Body of pancreas (tissue), 4 donors: ENCODE measurements at regions not wholly inside any gene's neighbourhood (a gene's known extent, or its start where the extent isn't known, plus 50 kb on each side); places are given as distances from the start of the nearest gene placed in this dataset.
A peak's percentile ranks its signal among the peaks of the same experiment; 100 is the strongest.

Experiments used
- ATAC-seq: fragments of 150-250 bp; one replicate; pipeline ENCODE4 v1.9.1; 2016
- DNase-seq, 4 donors: peaks; one replicate each; pipeline ENCODE4 v3.0.0-alpha.2; 2019
- H3K27ac ChIP-seq, 4 donors: fragments of 200-600 bp; sonication (generic); 1 replicate in 3 of 4; 2 replicates in 1 of 4; pipeline versions ENCODE4 v1.5.1 to v1.6.1; 2016 to 2019; ENCODE audit warnings: mild to moderate bottlenecking in 1 of 4, mixed read lengths in 1 of 4, moderate library complexity in 1 of 4
- H3K27me3 ChIP-seq, 2 donors: fragments of 200-600 bp; sonication (generic); one replicate each; pipeline ENCODE4 v1.6.0; 2016; ENCODE audit warnings: mild to moderate bottlenecking in 1 of 2
- H3K36me3 ChIP-seq, 2 donors: fragments of 200-600 bp; sonication (generic); replicated peaks in 1 of 2; 2 replicates each; pipeline ENCODE4 v1.5.1; 2016; ENCODE audit warnings: low read depth in 2 of 2; ENCODE audit not compliant: insufficient read depth in 1 of 2
- H3K4me1 ChIP-seq: fragments of 200-600 bp; sonication (generic); one replicate; pipeline ENCODE4 v1.6.0; 2016
- H3K4me3 ChIP-seq, 2 donors: fragments of 200-600 bp; sonication (generic); 1 replicate in 1 of 2; 2 replicates in 1 of 2; pipeline ENCODE4 v1.5.1; 2016 to 2019
- H3K9me3 ChIP-seq, 3 donors: fragments of 200-600 bp; sonication (generic); 1 replicate in 2 of 3; 2 replicates in 1 of 3; pipeline ENCODE4 v1.5.1; 2016
- CTCF ChIP-seq, 7 experiments: fragments of 450-650 bp in 4 of 7; fragments of 200-600 bp in 3 of 7; sonication (generic) in 3 of 7; IDR thresholded peaks; one replicate each; pipeline ENCODE4 v1.5.1; 2016 to 2019; ENCODE audit warnings: antibody characterized with exemption in 7 of 7
- POLR2A ChIP-seq, 3 donors: fragments of 450-650 bp; IDR thresholded peaks; one replicate each; pipeline ENCODE4 v1.6.1; 2016; ENCODE audit warnings: antibody characterized with exemption in 3 of 3, mild to moderate bottlenecking in 2 of 3
- WGBS, 2 donors: methylation state at CpG; one replicate each; pipeline ENCODE4 v1.1.5; 2017; 5-methylcytosine and 5-hydroxymethylcytosine counted together
- intact Hi-C: fragments of 100-400 bp; cut with DNase I; formaldehyde crosslinking; loops from one replicate; pipeline ENCODE4 v1.15.1; 2023

- H3K36me3 ChIP-seq: no peaks in the 10 kb centered on the region
Observed at GRCh38 chrX:131219271-131219670, 69.8 kb downstream of the IGSF1 start.

GRCh38 chrX:131217989-131218388, 71.1 kb downstream of the IGSF1 start:
- no peak for TF ChIP-seq POLR2A (IDR thresholded peaks at IDR 0.05)
- TF ChIP-seq CTCF (IDR thresholded peaks at IDR 0.05): peak in 5 of 7 experiments; percentile 15 to 43 (median 41)
- DNase-seq (peak in 3 of 4 donors; percentile 2 to 11 (median 8)), ATAC-seq (peak; percentile 80)
- Histone ChIP-seq H3K27ac (peak overlapping the region in 1 of 4 donors; percentile 17), H3K27me3 (no peaks in the 10 kb centered on the region), H3K4me3 (no peak overlapping the region), H3K36me3 (no peaks in the 10 kb centered on the region), H3K4me1 (peaks cover 5% of the 10 kb centered on the region), H3K9me3 (no peaks in the 10 kb centered on the region)
- intact Hi-C loops: no loop called here
- 17 to 20% methylated on average over 5 of the region's 5 CpGs for WGBS, 2 donors

More at GRCh38 chrX:131219271-131219670, 69.8 kb downstream of the IGSF1 start:
- WGBS, 2 donors: 60 to 67% methylated on average over 1 of the region's 1 CpG
- peaks cover 5% of the 10 kb centered on the region for H3K4me1 ChIP-seq
- TF ChIP-seq POLR2A (IDR thresholded peaks at IDR 0.05) (no peak), CTCF (IDR thresholded peaks at IDR 0.05) (no peak)
- DNase-seq (no peak), ATAC-seq (no peak)
- no peaks in the 10 kb centered on the region for H3K27me3 ChIP-seq
- H3K4me3 ChIP-seq: no peak overlapping the region
- no peaks in the 10 kb centered on the region for H3K9me3 ChIP-seq
- no peak overlapping the region for H3K27ac ChIP-seq
- intact Hi-C loops: no loop called here

GRCh38 chrX:131216828-131217227, 72.3 kb downstream of the IGSF1 start:
- H3K9me3 ChIP-seq: no peaks in the 10 kb centered on the region
- TF ChIP-seq CTCF (IDR thresholded peaks at IDR 0.05) (no peak), POLR2A (IDR thresholded peaks at IDR 0.05) (no peak)
- H3K27me3 ChIP-seq: no peaks in the 10 kb centered on the region
- ATAC-seq: no peak
- H3K27ac ChIP-seq: no peak overlapping the region
- intact Hi-C loops: no loop called here
- WGBS, 2 donors: 76 to 78% methylated on average over 3 of the region's 3 CpGs
- peaks cover 5% of the 10 kb centered on the region for H3K4me1 ChIP-seq
- no peak for DNase-seq
- no peaks in the 10 kb centered on the region for H3K36me3 ChIP-seq
- no peak overlapping the region for H3K4me3 ChIP-seq

GRCh38 chrX:131213400-131213799, 75.7 kb downstream of the IGSF1 start:
- Histone ChIP-seq H3K36me3 (no peaks in the 10 kb centered on the region), H3K9me3 (no peaks in the 10 kb centered on the region), H3K4me3 (no peak overlapping the region), H3K27ac (no peak overlapping the region), H3K27me3 (no peaks in the 10 kb centered on the region), H3K4me1 (peaks cover 5% of the 10 kb centered on the region)
- ATAC-seq: no peak
- TF ChIP-seq POLR2A (IDR thresholded peaks at IDR 0.05) (no peak), CTCF (IDR thresholded peaks at IDR 0.05) (no peak)
- 82 to 94% methylated on average over 5 of the region's 5 CpGs for WGBS, 2 donors
- DNase-seq: no peak
- intact Hi-C loops: no loop called here

GRCh38 chrX:131202766-131203165, 86.3 kb downstream of the IGSF1 start:
- ATAC-seq (no peak), DNase-seq (no peak)
- Histone ChIP-seq H3K36me3 (no peaks in the 10 kb centered on the region), H3K4me3 (no peak overlapping the region), H3K9me3 (no peaks in the 10 kb centered on the region), H3K27me3 (no peaks in the 10 kb centered on the region), H3K4me1 (no peaks in the 10 kb centered on the region), H3K27ac (no peak overlapping the region)
- 93 to 96% methylated on average over 1 of the region's 1 CpG for WGBS, 2 donors
- TF ChIP-seq CTCF (IDR thresholded peaks at IDR 0.05) (no peak), POLR2A (IDR thresholded peaks at IDR 0.05) (no peak)
- intact Hi-C loops: no loop called here
